GM12873 (cell line): ENCODE measurements at regions not wholly inside any gene's neighbourhood (a gene's known extent, or its start where the extent isn't known, plus 50 kb on each side); places are given as distances from the start of the nearest gene placed in this dataset.

Experiments
- TF ChIP-seq, protein P1 (sequence below): IDR thresholded peaks from 2 replicates; pipeline ENCODE4 v1.5.1; 2012; ENCODE audit warnings: low read depth, mild to moderate bottlenecking, moderate library complexity, low read length, control low read depth; ENCODE audit not compliant: insufficient read depth; ENCODE audit errors: missing control alignments

DNA sequence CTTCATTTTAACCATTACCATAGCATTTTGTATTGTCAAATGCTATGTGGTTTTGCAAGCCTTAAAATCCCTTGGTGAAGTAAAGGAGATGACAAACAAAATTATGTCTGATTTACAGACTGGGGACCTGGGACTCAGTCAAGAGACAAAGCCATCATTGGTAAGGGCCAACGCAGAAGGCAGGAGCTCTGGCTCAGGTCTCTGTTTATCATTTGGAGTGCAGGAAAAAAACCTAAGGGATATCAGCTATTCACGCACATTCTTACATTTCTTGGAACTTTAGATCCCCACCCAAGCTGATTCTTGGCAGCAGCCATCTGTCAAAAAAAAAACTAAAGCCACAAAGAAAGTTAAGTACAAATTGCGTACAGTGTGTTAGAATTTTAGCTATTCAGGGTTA is 731.9 kb downstream of the STPG2 start:
- TF ChIP-seq, protein P1, sequence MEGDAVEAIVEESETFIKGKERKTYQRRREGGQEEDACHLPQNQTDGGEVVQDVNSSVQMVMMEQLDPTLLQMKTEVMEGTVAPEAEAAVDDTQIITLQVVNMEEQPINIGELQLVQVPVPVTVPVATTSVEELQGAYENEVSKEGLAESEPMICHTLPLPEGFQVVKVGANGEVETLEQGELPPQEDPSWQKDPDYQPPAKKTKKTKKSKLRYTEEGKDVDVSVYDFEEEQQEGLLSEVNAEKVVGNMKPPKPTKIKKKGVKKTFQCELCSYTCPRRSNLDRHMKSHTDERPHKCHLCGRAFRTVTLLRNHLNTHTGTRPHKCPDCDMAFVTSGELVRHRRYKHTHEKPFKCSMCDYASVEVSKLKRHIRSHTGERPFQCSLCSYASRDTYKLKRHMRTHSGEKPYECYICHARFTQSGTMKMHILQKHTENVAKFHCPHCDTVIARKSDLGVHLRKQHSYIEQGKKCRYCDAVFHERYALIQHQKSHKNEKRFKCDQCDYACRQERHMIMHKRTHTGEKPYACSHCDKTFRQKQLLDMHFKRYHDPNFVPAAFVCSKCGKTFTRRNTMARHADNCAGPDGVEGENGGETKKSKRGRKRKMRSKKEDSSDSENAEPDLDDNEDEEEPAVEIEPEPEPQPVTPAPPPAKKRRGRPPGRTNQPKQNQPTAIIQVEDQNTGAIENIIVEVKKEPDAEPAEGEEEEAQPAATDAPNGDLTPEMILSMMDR = no peak

DNA sequence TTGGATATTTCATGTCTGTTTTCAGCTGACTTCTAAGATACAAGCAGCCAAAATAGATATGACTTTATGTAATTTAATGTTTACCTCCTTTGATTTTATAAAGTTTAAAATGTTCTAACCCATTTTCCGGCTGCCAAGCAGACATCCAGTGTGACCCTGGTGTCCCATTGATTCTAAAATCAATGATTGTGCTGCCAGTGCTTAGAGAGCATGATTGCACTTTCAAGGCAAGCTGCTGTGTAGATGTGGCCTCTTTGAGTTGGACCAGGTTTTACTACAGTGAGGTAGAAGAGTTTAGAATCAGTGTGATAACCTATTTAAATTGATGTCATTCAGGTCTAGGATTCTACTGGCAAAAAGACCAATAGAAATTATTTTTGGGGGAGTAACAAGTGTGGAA is 730.9 kb downstream of the STPG2 start:
- TF ChIP-seq, protein P1 = no peak

DNA sequence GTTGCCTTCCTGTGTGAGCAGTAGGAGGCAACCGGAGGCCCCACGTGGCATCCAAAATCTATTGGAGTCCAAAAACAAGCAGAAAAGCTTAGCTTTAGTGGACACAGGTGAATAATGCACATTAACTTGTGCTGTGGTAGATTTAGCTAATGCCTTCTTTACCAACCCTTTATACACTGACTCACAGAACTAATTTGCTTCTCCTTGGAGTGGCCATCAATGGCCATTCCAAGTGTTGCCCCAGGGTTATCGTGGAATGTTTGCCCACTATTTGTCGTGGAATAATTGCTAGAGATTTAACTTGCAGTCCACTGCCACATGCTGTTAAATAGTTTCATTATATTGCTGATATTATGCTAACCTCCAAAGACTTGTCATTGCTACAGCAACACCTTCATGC is 729.1 kb downstream of the STPG2 start:
- TF ChIP-seq, protein P1 = no peak

DNA sequence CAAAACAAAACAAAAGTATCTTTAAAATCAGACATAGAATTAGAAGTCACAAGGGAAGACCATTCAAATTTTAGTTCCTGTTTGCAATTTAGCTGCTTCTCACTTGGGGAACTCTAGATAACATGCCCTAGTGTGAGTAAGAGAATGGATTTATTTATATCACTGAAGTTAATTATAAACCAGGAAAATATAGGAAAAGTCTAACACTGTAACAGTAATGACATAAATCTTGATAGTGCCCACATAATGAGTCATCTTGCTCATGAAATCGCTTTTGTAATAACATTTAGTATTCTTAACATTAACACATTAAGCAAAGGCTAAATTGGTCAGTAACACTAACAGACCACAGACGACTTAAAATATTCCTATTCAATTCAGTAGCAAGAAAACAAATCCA is 710.7 kb downstream of the STPG2 start:
- TF ChIP-seq, protein P1 = no peak

DNA sequence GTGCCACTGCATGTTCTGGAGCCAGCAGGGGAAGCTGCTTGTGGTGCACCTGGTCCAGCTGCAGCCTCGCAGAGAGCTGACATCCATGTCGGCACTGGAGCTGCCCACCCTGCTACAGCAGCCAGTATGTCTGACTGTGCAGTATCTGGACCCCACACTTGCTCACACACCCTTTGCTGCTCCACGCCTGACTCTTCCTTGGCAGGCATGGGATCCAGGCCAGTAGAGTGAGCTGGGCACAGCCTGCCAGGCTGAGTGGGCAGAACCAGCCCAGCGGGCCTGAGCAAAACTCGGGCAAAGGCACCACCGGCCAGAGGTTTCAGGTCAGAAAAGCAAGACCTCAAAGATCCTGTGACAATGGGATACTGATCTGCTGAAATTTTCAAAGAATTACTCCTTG is 690.1 kb downstream of the STPG2 start:
- TF ChIP-seq, protein P1 = no peak

DNA sequence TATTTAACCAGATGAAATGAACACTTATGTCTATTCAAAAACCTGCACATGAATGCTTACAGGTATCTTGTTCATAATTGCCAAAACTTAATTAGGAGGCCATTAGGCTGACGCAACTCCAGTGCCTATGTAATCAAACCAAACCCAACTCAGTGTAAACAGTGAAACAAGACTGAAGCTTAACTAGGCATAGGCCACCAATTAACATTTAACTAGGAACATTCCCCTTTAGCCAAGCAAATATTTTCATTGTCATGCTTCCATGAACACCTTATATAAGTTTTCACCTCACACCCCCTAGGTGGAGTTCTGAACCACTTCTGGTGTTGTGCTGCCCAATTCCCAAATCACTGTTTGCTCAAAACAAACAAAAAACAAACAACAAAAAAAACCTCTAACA is 686.0 kb downstream of the STPG2 start:
- TF ChIP-seq, protein P1 = no peak

DNA sequence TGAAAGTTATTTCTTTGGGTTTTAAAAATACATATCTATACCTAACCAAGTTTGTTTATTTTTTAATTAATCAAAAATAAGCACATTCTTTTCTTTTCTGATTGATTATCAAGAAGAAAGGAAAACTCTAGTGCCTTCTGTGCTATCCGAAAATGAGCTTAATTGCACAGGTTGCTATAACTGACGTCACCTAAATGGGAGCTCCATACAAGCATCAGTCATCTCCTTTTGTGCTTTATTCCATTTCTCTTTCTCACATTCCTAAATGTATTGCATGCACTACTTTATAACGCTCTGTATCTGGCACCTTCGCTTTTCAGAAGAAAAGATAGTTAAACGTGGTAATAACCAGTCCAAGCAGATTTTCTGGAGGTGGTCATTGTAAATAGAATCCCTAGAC is 675.0 kb downstream of the STPG2 start:
- TF ChIP-seq, protein P1 = no peak
